ENCODE measurements at regions not wholly inside any gene's neighbourhood (a gene's known extent, or its start where the extent isn't known, plus 50 kb on each side); places are given as distances from the start of the nearest gene placed in this dataset.

GRCh38 chr9:101968392-101968791 is 229.9 kb upstream of the GRIN3A start:
- TF ChIP-seq CEBPB (IDR thresholded peaks at IDR 0.05), result no peak
- TF ChIP-seq NFIC (IDR thresholded peaks at IDR 0.05), result no peak
- no peak for TF ChIP-seq RAD21 (IDR thresholded peaks at IDR 0.05; ENCODE audit: low read depth)
- TF ChIP-seq TCF12 (IDR thresholded peaks at IDR 0.05; ENCODE audit: low read depth), result no peak
- no peak for TF ChIP-seq CREB1 (IDR thresholded peaks at IDR 0.05; ENCODE audit: low read depth)
- no peak for TF ChIP-seq MAX (IDR thresholded peaks at IDR 0.05)
- TF ChIP-seq EP300 (IDR thresholded peaks at IDR 0.05; ENCODE audit: borderline replicate concordance), result no peak

DNA sequence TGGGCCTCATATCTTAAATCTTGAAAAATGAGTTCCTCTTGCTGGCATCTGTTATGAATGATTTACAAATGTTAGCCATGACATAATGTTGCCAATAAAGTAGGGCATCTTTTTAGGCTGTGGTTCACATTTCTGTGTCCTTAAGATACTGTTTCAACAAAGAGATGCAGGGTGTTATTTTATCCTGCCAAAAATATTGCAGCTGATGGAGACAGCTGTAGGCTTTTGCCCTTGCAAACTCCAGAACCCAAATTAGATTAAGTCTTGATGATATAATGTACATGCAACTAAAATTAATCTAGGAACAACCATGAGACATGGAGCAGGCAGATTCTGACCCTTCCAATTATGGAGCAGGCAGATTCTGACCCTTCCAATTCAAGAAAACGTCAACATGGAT is 228.2 kb upstream of the GRIN3A start:
- TF ChIP-seq FOXM1 (IDR thresholded peaks at IDR 0.05; ENCODE audit: borderline replicate concordance, low read depth) (no peak), CREB1 (IDR thresholded peaks at IDR 0.05; ENCODE audit: low read depth) (no peak), ZBTB7A (IDR thresholded peaks at IDR 0.05; ENCODE audit: low read depth) (no peak), EP300 (IDR thresholded peaks at IDR 0.05; ENCODE audit: borderline replicate concordance) (no peak), EGR1 (IDR thresholded peaks at IDR 0.05) (no peak), TAF1 (IDR thresholded peaks at IDR 0.05; ENCODE audit: low read depth) (no peak), RAD21 (IDR thresholded peaks at IDR 0.05; ENCODE audit: low read depth) (no peak), REST (IDR thresholded peaks at IDR 0.05; ENCODE audit: low read depth) (no peak), YY1 (IDR thresholded peaks at IDR 0.05; ENCODE audit: low read depth) (no peak), MAX (IDR thresholded peaks at IDR 0.05) (no peak), TCF12 (IDR thresholded peaks at IDR 0.05; ENCODE audit: low read depth) (no peak), CEBPB (IDR thresholded peaks at IDR 0.05) (no peak), TEAD4 (IDR thresholded peaks at IDR 0.05) (no peak), NFIC (IDR thresholded peaks at IDR 0.05) (no peak)
- TF ChIP-seq, protein P1, sequence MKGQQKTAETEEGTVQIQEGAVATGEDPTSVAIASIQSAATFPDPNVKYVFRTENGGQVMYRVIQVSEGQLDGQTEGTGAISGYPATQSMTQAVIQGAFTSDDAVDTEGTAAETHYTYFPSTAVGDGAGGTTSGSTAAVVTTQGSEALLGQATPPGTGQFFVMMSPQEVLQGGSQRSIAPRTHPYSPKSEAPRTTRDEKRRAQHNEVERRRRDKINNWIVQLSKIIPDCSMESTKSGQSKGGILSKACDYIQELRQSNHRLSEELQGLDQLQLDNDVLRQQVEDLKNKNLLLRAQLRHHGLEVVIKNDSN (IDR thresholded peaks at IDR 0.05), result no peak

DNA sequence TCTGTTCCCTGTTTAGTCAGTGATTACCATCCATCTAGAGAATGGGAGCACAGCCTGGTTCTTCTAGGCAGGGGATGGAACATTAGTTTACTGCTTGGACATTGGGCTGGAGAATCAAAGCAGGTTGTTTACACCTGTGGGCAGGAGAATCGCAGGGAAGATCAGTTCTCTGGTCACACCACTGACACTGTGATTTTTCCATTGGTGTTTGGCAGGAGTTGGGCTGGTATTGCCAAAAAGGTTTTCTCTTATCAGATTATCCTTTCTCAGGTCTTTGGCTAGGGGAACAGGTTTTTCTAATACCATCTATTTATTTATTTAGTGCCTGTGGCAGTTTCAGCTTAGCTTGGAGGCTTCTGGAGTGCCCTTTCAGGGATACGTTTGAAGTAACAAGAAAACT is 219.3 kb upstream of the GRIN3A start:
- TF ChIP-seq TCF12 (IDR thresholded peaks at IDR 0.05; ENCODE audit: low read depth), result no peak

DNA sequence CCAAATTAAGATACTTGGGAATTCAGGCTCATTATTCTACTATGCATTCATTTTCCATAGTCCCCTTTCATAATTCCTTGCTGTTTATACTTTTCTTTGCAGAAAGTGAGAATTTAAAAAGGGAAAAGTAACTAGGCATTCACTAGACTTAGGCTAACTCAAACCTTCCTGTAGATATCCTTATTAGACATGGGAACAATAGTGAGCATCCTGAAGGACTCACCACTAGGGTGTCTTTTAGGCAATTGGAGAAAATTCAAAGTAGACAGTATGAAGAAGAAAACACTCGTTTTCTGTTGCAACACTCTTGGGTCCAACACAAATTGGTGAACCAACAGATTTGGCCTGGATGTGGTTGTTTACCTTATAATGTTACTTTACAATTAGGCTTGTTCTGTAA is 213.2 kb upstream of the GRIN3A start:
- TF ChIP-seq EGR1 (IDR thresholded peaks at IDR 0.05), result no peak
- TF ChIP-seq YY1 (IDR thresholded peaks at IDR 0.05; ENCODE audit: low read depth), result no peak
- TF ChIP-seq CREB1 (IDR thresholded peaks at IDR 0.05; ENCODE audit: low read depth), result no peak
- TF ChIP-seq MAX (IDR thresholded peaks at IDR 0.05), result no peak
- TF ChIP-seq EP300 (IDR thresholded peaks at IDR 0.05; ENCODE audit: borderline replicate concordance), result no peak
- TF ChIP-seq FOXM1 (IDR thresholded peaks at IDR 0.05; ENCODE audit: borderline replicate concordance, low read depth), result no peak
- no peak for TF ChIP-seq NFIC (IDR thresholded peaks at IDR 0.05)
- TF ChIP-seq CEBPB (IDR thresholded peaks at IDR 0.05), result no peak
- TF ChIP-seq TCF12 (IDR thresholded peaks at IDR 0.05; ENCODE audit: low read depth), result no peak
- no peak for TF ChIP-seq RAD21 (IDR thresholded peaks at IDR 0.05; ENCODE audit: low read depth)
- TF ChIP-seq, protein P1 (IDR thresholded peaks at IDR 0.05), result no peak
- TF ChIP-seq REST (IDR thresholded peaks at IDR 0.05; ENCODE audit: low read depth), result no peak
- no peak for TF ChIP-seq ZBTB7A (IDR thresholded peaks at IDR 0.05; ENCODE audit: low read depth)
- TF ChIP-seq TEAD4 (IDR thresholded peaks at IDR 0.05), result no peak
- TF ChIP-seq TAF1 (IDR thresholded peaks at IDR 0.05; ENCODE audit: low read depth), result no peak

DNA sequence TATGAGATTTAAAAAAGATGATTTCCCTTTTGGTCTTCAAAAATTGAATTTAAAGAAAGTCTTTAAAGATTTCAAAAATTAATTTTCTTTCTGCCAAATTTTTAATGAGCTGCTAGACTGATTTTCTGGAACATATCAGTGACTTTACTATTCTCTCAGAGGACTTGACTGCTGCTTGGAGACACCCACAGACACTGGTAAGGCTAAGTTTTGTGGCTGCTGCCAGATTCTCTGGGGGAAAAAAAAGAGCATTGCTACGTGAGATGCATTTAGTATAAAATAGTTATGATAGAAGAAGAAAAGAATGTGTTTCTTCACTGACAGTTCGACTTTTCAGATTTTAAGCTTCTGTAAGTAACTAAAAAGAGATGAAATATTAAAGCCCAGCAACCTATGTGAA is 193.3 kb upstream of the GRIN3A start:
- no peak for TF ChIP-seq EP300 (IDR thresholded peaks at IDR 0.05; ENCODE audit: borderline replicate concordance)
- no peak for TF ChIP-seq YY1 (IDR thresholded peaks at IDR 0.05; ENCODE audit: low read depth)
- TF ChIP-seq FOXM1 (IDR thresholded peaks at IDR 0.05; ENCODE audit: borderline replicate concordance, low read depth), result no peak
- no peak for TF ChIP-seq TCF12 (IDR thresholded peaks at IDR 0.05; ENCODE audit: low read depth)

DNA sequence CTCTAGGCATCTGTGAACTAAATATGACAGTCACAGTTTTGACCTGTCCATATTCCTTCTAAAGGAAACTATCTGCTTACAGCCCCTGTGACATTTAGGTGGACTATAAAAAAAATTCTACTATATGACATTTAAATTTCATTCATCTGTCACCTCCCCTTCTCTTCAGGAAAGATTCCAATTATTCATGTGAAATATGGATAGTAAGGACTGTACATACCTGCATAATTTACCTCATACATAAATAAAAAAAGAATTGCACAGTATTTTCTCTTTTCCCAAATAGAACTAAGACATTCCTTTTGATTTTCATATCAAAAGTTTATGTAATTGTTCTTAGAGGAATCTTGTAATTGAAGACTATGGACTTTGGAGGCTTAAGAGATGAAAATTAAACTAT is 192.3 kb upstream of the GRIN3A start:
- no peak for TF ChIP-seq CREB1 (IDR thresholded peaks at IDR 0.05; ENCODE audit: low read depth)
- TF ChIP-seq FOXM1 (IDR thresholded peaks at IDR 0.05; ENCODE audit: borderline replicate concordance, low read depth), result no peak
- TF ChIP-seq MAX (IDR thresholded peaks at IDR 0.05), result no peak
- TF ChIP-seq RAD21 (IDR thresholded peaks at IDR 0.05; ENCODE audit: low read depth), result no peak
- TF ChIP-seq EGR1 (IDR thresholded peaks at IDR 0.05), result no peak

All from Ishikawa (cell line).